IPS DF 19.7 (cell line): ENCODE measurements at regions not wholly inside any gene's neighbourhood (a gene's known extent, or its start where the extent isn't known, plus 50 kb on each side); places are given as distances from the start of the nearest gene placed in this dataset.

Experiments used
- DNase-seq: peaks from one replicate; pipeline ENCODE4 v3.0.0-alpha.2; 2013; ENCODE audit warnings: low read depth, low spot score

DNA sequence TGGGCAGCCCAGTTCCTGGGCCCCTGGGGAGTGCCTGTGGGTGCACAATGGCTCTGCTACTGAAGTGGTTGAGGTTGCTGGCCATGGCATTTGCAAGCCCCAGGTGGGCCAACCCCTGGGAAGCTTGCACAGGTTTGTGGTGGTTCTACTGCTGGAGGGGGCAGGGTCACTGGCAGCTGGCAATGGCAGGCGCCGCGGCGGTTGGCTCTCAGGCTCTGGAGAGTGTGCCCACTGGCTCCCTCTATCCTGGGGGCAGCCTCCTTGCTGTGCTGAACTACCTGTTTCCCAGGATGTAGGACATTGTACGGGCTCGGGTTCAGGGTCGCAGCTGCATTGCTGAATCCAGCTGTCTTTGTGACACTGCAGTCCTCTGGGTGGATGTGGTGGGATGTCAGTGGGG, 180.2 kb upstream of the HES1 start:
- no peak for DNase-seq

GRCh38 chr3:193959861-193960260, 176.1 kb upstream of the HES1 start:
- no peak for DNase-seq

DNA sequence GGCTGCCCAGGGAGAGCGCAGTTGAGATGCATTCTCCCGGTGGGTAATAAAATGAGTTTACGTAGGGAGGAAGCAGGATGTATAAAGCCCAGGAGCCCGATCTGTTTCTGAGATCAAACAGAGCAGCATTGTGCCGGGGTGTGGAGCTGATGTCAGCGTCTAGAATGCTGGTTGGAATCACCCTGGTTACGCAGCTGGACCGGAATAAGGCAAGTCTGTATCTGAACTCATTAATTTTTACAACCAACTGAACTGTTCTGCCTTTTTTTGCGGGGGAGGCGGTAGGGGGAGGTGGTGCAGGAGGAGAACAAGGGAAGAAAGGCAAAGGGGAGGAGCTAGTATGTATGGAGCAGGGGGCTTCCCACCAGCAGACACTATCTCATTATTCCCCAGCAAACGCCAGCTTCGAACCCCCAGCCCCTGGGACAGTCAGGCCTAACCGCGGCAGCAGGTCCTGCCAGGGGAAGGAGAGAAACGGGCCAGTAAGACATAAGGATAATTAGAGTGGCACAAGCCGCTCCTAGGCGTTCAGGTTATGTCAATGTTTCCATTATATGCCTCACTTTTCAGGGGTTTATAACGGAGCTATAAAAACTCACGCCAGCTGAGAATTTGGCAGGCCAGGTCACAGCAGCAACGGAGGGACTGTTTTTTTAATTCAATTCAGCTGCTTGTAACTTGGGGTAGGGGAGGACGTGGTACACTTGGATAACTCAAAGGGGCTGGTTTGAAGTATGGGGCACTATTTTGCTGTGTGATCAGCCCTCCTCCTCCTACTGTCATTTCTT, 175.3 kb upstream of the HES1 start:
- DNase-seq: no peak

GRCh38 chr3:193962986-193963685, 172.8 kb upstream of the HES1 start:
- DNase-seq: no peak

- no peak for DNase-seq
Measured at GRCh38 chr3:193963808-193964516, 172.0 kb upstream of the HES1 start.

DNA sequence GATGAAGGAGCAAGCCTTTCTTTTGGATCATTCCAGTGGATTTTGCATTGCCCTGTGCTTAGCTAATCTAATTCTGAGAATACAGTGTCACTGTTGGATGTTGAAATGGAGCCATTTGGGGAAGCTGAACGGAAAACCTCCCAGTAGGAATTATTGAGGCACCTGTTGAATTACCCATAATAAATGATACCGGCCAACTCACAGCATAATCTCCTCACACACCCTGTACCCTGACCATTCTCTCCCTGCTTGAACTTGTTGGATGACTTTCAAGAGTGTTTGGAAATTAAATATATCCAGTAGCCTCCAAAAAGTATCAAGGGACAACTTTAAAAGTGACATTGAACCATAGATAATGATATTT, 171.4 kb upstream of the HES1 start:
- DNase-seq: no peak

GRCh38 chr3:193968380-193968974, 167.5 kb upstream of the HES1 start:
- DNase-seq: no peak

GRCh38 chr3:193970131-193970772, 165.7 kb upstream of the HES1 start:
- DNase-seq: peak; percentile 73

DNA sequence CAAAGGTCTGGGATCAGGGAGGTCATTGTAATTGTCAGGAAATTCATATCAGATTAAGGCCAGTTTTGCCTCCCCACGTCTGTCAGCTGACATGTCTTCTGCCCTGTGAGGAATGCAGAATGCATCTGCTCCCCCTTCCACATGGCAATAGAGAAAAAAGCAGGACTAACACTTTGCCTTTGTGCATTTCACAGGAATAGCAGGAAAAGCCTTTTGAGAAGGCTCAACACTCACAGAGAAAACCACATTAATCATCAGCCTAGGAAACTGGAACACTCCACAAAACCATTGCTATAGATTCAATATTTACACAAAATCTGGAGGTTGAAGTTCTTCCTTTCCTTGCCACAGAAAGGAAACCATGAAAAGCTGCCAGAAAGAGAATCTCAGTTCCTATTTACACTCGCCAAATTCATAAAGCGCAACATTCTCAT, 165.2 kb upstream of the HES1 start:
- DNase-seq: no peak

DNA sequence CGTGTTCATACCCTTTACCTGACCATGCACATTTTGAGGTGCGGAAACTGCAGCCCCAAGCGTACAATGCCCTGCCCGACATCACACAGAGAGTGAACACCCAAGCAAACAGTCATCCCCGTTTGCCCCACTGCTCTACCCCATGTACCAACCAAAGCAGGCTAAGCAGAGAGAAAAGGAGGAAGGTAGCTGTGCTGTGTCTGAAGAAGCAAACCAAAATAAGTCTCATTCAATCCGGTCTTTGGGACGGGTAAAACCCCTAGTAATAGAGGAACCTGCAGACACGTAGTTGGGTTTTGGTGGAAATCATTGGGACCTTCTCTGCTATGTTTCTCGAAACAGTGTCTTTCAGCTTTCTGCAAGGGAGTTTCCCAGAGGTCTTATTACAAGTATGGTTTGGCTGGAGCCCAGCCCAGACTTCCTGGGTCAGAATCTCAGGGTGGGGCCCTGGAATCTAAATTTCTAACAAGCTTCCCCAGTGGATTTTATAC, 164.6 kb upstream of the HES1 start:
- DNase-seq: no peak

- no peak for DNase-seq
Measured at GRCh38 chr3:193971966-193972365, 164.0 kb upstream of the HES1 start.

GRCh38 chr3:193972832-193973231, 163.1 kb upstream of the HES1 start:
- no peak for DNase-seq

DNA sequence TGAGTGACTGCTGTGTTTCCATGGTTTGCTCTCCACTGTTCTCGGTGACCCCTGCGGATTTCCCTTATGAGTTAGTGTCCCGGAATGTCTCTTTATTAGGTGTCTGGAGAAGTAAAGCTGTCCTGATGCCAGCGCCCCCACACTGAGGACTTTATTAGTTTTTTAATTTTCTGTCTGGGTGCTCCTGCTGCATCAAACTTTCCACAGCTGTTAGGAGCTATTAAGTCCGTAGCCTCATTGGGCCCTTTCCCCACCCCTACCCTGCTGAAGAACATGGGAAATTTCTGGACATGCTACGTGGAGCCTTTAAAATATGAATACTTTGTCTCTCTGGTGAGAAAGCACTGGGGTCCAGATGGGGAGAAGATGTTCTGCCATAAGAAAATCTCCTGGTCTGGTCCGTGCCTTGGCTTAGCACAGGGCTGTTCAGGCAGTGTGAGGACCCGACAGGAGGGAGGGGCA, 161.7 kb upstream of the HES1 start:
- DNase-seq: no peak

GRCh38 chr3:193974671-193975535, 161.0 kb upstream of the HES1 start:
- DNase-seq: no peak

GRCh38 chr3:193977622-193978021, 158.3 kb upstream of the HES1 start:
- DNase-seq: no peak

DNA sequence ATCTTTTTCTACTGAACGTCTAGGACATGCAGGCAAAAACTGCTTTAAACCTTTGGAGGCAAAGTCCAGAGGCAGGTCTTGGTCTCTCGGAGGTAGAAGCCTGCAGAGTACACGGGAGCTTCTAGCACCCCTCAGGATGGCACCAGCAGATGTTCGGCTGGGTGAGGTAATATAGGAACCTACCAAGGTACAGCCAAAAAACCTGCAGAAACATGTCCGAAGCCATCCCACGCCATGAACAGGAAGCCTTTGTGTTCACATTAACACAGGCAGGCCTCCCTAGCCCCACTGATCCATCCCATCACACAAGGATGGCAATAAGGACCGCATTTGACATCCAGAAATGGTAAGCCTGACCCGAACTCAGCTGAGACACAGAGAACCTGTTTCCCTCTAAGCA, 157.9 kb upstream of the HES1 start:
- DNase-seq: no peak

GRCh38 chr3:193978486-193978885, 157.5 kb upstream of the HES1 start:
- no peak for DNase-seq

DNA sequence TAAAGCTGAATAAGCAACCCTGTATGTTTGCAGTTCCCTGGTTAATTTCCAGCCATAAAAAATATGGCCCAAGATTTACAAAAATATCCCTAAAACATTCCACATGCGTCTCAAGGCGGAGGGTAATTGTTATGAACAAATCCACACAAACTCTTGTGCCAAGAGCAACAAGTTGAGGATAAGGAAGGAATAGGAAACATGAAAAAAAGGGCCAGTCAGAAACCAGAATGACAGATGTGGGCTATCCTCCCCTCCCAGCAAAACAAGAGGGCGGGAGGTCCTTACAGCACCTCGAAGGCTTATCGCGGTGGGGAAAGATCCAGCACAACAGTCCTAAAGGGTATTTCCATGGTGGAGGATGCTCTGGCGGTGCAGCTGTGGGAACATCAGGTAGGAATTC, 155.6 kb upstream of the HES1 start:
- DNase-seq: no peak

- no peak for DNase-seq
Measured at GRCh38 chr3:193980905-193981304, 155.0 kb upstream of the HES1 start.

DNA sequence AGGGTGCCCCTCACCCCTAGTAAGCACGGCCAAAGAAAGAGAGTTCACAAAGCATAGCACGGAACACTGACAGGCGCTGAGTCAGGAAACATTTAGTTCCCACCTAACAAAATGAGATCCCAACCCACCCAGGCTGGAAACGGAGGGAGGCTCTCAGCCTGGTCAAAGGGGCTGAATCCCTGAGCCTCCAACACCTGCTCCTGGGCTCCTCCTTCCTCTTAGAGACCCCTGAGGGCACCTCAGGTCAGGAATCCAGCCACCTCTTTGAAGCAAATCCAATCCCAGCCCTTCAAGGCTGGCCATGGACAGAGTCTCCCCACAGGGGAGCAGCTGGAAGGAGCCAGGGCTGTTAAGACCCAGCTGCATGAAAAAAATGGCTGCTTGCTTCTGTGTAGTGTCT, 154.4 kb upstream of the HES1 start:
- no peak for DNase-seq

DNA sequence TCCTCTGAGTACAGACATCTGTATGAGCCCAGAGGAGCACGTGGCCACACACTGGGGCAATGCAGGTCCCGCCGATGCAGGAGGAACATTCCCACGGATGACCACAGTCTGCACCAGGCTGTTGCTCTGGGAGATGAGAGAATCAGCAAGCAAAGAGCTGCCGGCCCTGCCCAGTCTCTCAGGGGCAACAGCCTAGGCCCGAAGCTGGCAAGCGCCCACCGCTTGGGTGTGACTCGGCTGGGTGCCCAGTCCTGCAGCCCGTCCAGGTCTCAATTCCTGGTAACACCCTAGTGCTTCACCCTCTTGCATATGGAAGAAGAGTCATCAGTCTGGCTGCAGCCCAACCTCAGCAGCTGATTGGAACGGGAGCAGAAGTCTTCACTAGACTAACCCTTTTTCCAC, 153.7 kb upstream of the HES1 start:
- no peak for DNase-seq
